ENCODE measurements at regions not wholly inside any gene's neighbourhood (a gene's known extent, or its start where the extent isn't known, plus 50 kb on each side); places are given as distances from the start of the nearest gene placed in this dataset.
"Not testable (repeated sequence)": the region's sequence is repeated elsewhere in the genome, so short reads cannot be mapped to it uniquely, and the experiment has no call there.

DNA sequence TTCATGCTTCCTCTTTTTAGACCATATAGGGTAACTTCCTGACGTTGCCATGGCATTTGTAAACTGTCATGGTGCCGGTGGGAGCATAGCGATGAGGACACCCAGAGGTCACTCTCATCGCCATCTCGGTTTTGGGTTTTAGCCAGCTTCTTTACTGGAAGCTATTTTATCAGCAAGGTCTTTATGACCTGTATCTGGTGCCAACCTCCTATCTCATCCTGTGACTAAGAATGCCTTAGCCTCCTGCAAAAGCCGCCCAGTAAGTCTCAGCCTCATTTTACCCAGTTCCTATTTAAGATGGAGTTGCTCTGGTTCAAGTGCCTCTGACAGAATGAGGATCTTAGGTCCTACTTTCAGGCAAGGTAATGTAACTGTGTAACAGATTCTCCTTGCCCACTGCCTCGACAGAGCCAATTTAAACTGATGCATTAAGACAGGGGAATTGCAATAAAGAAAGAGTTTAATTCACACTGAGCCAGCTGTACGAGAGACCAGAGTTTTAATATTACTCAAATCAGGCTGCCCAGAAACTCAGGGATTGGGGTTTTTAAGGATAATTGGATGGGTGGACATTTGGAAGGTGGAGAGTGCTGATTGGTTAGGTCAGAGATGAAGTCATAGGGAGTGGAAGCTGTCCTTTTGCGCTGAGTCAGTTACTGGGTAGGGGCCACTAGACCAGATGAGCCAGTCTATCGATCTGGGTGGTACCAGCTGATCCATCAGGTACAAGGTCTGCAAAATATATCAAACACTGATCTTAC, 59.9 kb upstream of the ATF7IP2 start:
- dilution Hi-C loops (cut with MboI; ENCODE audit: extremely low pct_ligation_motif_present, low sequenced_read_pairs): no loop called here

GRCh38 chr16:10326647-10327046, 59.2 kb upstream of the ATF7IP2 start:
- dilution Hi-C loops (cut with MboI; ENCODE audit: extremely low pct_ligation_motif_present, low sequenced_read_pairs) (no loop called here), intact Hi-C loops (cut with micrococcal nuclease) (no loop called here)
- TF ChIP-seq POLR2AphosphoS5 (IDR thresholded peaks at IDR 0.05; ENCODE audit: insufficient read depth, low read depth, low read length): no peak
- Histone ChIP-seq H3K36me3 (ENCODE audit: control insufficient read depth in 2 of 2, extremely low read depth in 1 of 2, insufficient read depth in 2 of 2, low read length in 2 of 2) (no peaks in the 10 kb centered on the region), H3K27ac (ENCODE audit: insufficient read depth, low read depth, low read length) (no peak overlapping the region), H3K9ac (replicated peaks; ENCODE audit: extremely low read depth, insufficient read depth, low read length) (no peak overlapping the region), H3K9me3 (replicated peaks; ENCODE audit: control insufficient read depth, insufficient read depth, low read length) (no peaks in the 10 kb centered on the region), H2AFZ (ENCODE audit: low read depth, low read length) (no peak overlapping the region), H3K4me2 (ENCODE audit: insufficient read depth, low read length) (no peak overlapping the region), H3K4me1 (ENCODE audit: control insufficient read depth, extremely low read depth, insufficient read depth, low read length) (no peaks in the 10 kb centered on the region), H3K27me3 (ENCODE audit: control insufficient read depth in 2 of 2, insufficient read depth in 2 of 2, low read length in 2 of 2) (no peaks in the 10 kb centered on the region), H3K4me3 (replicated peaks in 1 of 3; ENCODE audit: insufficient read depth in 1 of 3, low read depth in 1 of 3, low read length in 3 of 3) (no peak overlapping the region), H4K20me1 (replicated peaks; ENCODE audit: control insufficient read depth, extremely low read depth, insufficient read depth, low read length) (no peaks in the 10 kb centered on the region), H3K79me2 (ENCODE audit: control insufficient read depth, insufficient read depth, low read length) (no peaks in the 10 kb centered on the region), H3K9me1 (replicated peaks; ENCODE audit: control insufficient read depth, extremely low read depth, insufficient read depth, low read length) (no peaks in the 10 kb centered on the region)
- ChIA-PET POLR2A (no interaction called here), CTCF (no interaction called here)
- no TSS peak for BruUV-seq (replicated peaks)
- DNase-seq (ENCODE audit: low read depth, low spot score) (no peak), FAIRE-seq (no peak)

More for the DNA sequence above, 59.9 kb upstream of the ATF7IP2 start:
- H3K27ac ChIP-seq (ENCODE audit: insufficient read depth, low read depth, low read length): no peak overlapping the region
- TF ChIP-seq EZH2 (IDR thresholded peaks at IDR 0.05; ENCODE audit: borderline replicate concordance, low read depth, low read length, severe bottlenecking) (no peak), JUN (IDR thresholded peaks at IDR 0.05; ENCODE audit: borderline replicate concordance, insufficient read depth, insufficient read length, low read depth) (no peak), GATA2 (IDR thresholded peaks at IDR 0.05; ENCODE audit: insufficient read depth, insufficient read length, low read depth, low read length) (no peak)
- TF ChIP-seq, protein P1, sequence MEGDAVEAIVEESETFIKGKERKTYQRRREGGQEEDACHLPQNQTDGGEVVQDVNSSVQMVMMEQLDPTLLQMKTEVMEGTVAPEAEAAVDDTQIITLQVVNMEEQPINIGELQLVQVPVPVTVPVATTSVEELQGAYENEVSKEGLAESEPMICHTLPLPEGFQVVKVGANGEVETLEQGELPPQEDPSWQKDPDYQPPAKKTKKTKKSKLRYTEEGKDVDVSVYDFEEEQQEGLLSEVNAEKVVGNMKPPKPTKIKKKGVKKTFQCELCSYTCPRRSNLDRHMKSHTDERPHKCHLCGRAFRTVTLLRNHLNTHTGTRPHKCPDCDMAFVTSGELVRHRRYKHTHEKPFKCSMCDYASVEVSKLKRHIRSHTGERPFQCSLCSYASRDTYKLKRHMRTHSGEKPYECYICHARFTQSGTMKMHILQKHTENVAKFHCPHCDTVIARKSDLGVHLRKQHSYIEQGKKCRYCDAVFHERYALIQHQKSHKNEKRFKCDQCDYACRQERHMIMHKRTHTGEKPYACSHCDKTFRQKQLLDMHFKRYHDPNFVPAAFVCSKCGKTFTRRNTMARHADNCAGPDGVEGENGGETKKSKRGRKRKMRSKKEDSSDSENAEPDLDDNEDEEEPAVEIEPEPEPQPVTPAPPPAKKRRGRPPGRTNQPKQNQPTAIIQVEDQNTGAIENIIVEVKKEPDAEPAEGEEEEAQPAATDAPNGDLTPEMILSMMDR (IDR thresholded peaks at IDR 0.05; ENCODE audit: extremely low read depth in 1 of 2, insufficient read depth in 1 of 2, low read depth in 1 of 2, low read length in 2 of 2): no peak
- H3K4me1 ChIP-seq (ENCODE audit: control insufficient read depth, extremely low read depth, insufficient read depth, low read length): no peaks in the 10 kb centered on the region
- H3K4me3 ChIP-seq (replicated peaks in 1 of 3; ENCODE audit: insufficient read depth in 1 of 3, low read depth in 1 of 3, low read length in 3 of 3): no peak overlapping the region
- CTCF ChIA-PET: no interaction called here
- H3K9me3 ChIP-seq (replicated peaks; ENCODE audit: control insufficient read depth, insufficient read depth, low read length): no peaks in the 10 kb centered on the region
- no peaks in the 10 kb centered on the region for H4K20me1 ChIP-seq (replicated peaks; ENCODE audit: control insufficient read depth, extremely low read depth, insufficient read depth, low read length)
- no TSS peak for BruUV-seq (replicated peaks)
- no peak overlapping the region for H3K4me2 ChIP-seq (ENCODE audit: insufficient read depth, low read length)
- POLR2A ChIA-PET: no interaction called here
- H2AFZ ChIP-seq (ENCODE audit: low read depth, low read length): no peak overlapping the region
- DNase-seq (ENCODE audit: low read depth, low spot score): no peak
- FAIRE-seq: no peak
- no peaks in the 10 kb centered on the region for H3K36me3 ChIP-seq (ENCODE audit: control insufficient read depth in 2 of 2, extremely low read depth in 1 of 2, insufficient read depth in 2 of 2, low read length in 2 of 2)
- no peak overlapping the region for H3K9ac ChIP-seq (replicated peaks; ENCODE audit: extremely low read depth, insufficient read depth, low read length)
- H3K79me2 ChIP-seq (ENCODE audit: control insufficient read depth, insufficient read depth, low read length): no peaks in the 10 kb centered on the region
- intact Hi-C loops (cut with micrococcal nuclease): no loop called here
- H3K27me3 ChIP-seq (ENCODE audit: control insufficient read depth in 2 of 2, insufficient read depth in 2 of 2, low read length in 2 of 2): no peaks in the 10 kb centered on the region
- no peaks in the 10 kb centered on the region for H3K9me1 ChIP-seq (replicated peaks; ENCODE audit: control insufficient read depth, extremely low read depth, insufficient read depth, low read length)

GRCh38 chr16:10328291-10328690, 57.6 kb upstream of the ATF7IP2 start:
- POLR2A ChIA-PET; CTCF ChIA-PET; intact Hi-C loops (cut with micrococcal nuclease); H2AFZ ChIP-seq (ENCODE audit: low read depth, low read length); H3K27me3 ChIP-seq (ENCODE audit: control insufficient read depth in 2 of 2, insufficient read depth in 2 of 2, low read length in 2 of 2); H3K27ac ChIP-seq (ENCODE audit: insufficient read depth, low read depth, low read length); H3K9me1 ChIP-seq (replicated peaks; ENCODE audit: control insufficient read depth, extremely low read depth, insufficient read depth, low read length); H3K9ac ChIP-seq (replicated peaks; ENCODE audit: extremely low read depth, insufficient read depth, low read length); H3K36me3 ChIP-seq (ENCODE audit: control insufficient read depth in 2 of 2, extremely low read depth in 1 of 2, insufficient read depth in 2 of 2, low read length in 2 of 2); FAIRE-seq; H4K20me1 ChIP-seq (replicated peaks; ENCODE audit: control insufficient read depth, extremely low read depth, insufficient read depth, low read length); BruUV-seq (replicated peaks); dilution Hi-C loops (cut with MboI; ENCODE audit: extremely low pct_ligation_motif_present, low sequenced_read_pairs); DNase-seq (ENCODE audit: low read depth, low spot score); H3K4me1 ChIP-seq (ENCODE audit: control insufficient read depth, extremely low read depth, insufficient read depth, low read length); H3K9me3 ChIP-seq (replicated peaks; ENCODE audit: control insufficient read depth, insufficient read depth, low read length); H3K4me3 ChIP-seq (replicated peaks in 1 of 3; ENCODE audit: insufficient read depth in 1 of 3, low read depth in 1 of 3, low read length in 3 of 3); H3K79me2 ChIP-seq (ENCODE audit: control insufficient read depth, insufficient read depth, low read length); H3K4me2 ChIP-seq (ENCODE audit: insufficient read depth, low read length): not testable (repeated sequence)
